GM23338 (cell line): ENCODE measurements at regions not wholly inside any gene's neighbourhood (a gene's known extent, or its start where the extent isn't known, plus 50 kb on each side); places are given as distances from the start of the nearest gene placed in this dataset.

ENCODE experiments used
- ATAC-seq: fragments of 200-7000 bp; cut with Tn5 transposase; 3 replicates; pipeline ENCODE4 v1.9.1; 2020
- DNase-seq: peaks from one replicate; pipeline ENCODE4 v3.0.0-alpha.2; 2015; ENCODE audit warnings: low spot score
- H2AFZ ChIP-seq: fragments of 200-600 bp; sonication (generic); 2 replicates; pipeline ENCODE4 v1.8.0; 2016; ENCODE audit warnings: antibody characterized with exemption, mild to moderate bottlenecking, moderate library complexity
- H3F3A ChIP-seq: fragments of 200-600 bp; sonication (generic); replicated peaks from 2 replicates; pipeline ENCODE4 v1.8.0; 2017; ENCODE audit warnings: antibody characterized with exemption, mixed run types, low read depth
- H3K27ac ChIP-seq: fragments of 200-600 bp; sonication (generic); 2 replicates; pipeline ENCODE4 v1.6.1; 2016; ENCODE audit warnings: low read depth
- H3K27me3 ChIP-seq: fragments of 200-600 bp; sonication (generic); 2 replicates; pipeline ENCODE4 v1.8.0; 2016; ENCODE audit warnings: mild to moderate bottlenecking, mixed run types, moderate library complexity; ENCODE audit not compliant: insufficient read depth
- H3K36me3 ChIP-seq: fragments of 200-600 bp; sonication (generic); 2 replicates; pipeline ENCODE4 v1.8.0; 2016; ENCODE audit warnings: mild to moderate bottlenecking; ENCODE audit not compliant: insufficient read depth
- H3K4me1 ChIP-seq: fragments of 200-600 bp; sonication (generic); 2 replicates; pipeline ENCODE4 v1.8.0; 2016; ENCODE audit warnings: mild to moderate bottlenecking, moderate library complexity; ENCODE audit not compliant: insufficient read depth
- H3K4me2 ChIP-seq: fragments of 200-600 bp; sonication (generic); 2 replicates; pipeline ENCODE4 v1.7.1; 2017; ENCODE audit warnings: mixed run types
- H3K4me3 ChIP-seq: fragments of 200-600 bp; sonication (generic); 2 replicates; pipeline ENCODE4 v1.6.1; 2016; ENCODE audit warnings: mixed run types
- H3K79me2 ChIP-seq: fragments of 200-600 bp; sonication (generic); replicated peaks from 2 replicates; pipeline ENCODE4 v1.8.0; 2017; ENCODE audit warnings: mild to moderate bottlenecking; ENCODE audit not compliant: insufficient read depth
- H3K9me2 ChIP-seq: fragments of 200-600 bp; sonication (generic); 2 replicates; pipeline ENCODE4 v1.8.0; 2017; ENCODE audit not compliant: insufficient read depth
- H4K20me1 ChIP-seq: fragments of 200-600 bp; sonication (generic); replicated peaks from 2 replicates; pipeline ENCODE4 v1.8.0; 2017; ENCODE audit warnings: mild to moderate bottlenecking; ENCODE audit not compliant: insufficient read depth
- H3K27ac Mint-ChIP-seq: 2 replicates; pipeline ENCODE4 v1.8.0; 2020; ENCODE audit warnings: inconsistent platforms, mild to moderate bottlenecking, moderate library complexity, mixed read lengths
- H3K27me3 Mint-ChIP-seq: 3 replicates; pipeline ENCODE4 v1.8.0; 2022; ENCODE audit warnings: low read depth, mild to moderate bottlenecking, moderate library complexity, mixed read lengths, inconsistent platforms; ENCODE audit not compliant: insufficient read depth, poor library complexity
- H3K36me3 Mint-ChIP-seq: 3 replicates; pipeline ENCODE4 v1.8.0; 2021; ENCODE audit warnings: low read depth, mild to moderate bottlenecking, inconsistent platforms, moderate library complexity, mixed read lengths
- H3K4me1 Mint-ChIP-seq: 3 replicates; pipeline ENCODE4 v1.8.0; 2020; ENCODE audit warnings: mild to moderate bottlenecking, inconsistent platforms, mixed read lengths
- H3K4me3 Mint-ChIP-seq: 3 replicates; pipeline ENCODE4 v1.8.0; 2021; ENCODE audit warnings: moderate library complexity, mild to moderate bottlenecking, inconsistent platforms, mixed read lengths
- H3K9me3 Mint-ChIP-seq: 3 replicates; pipeline ENCODE4 v1.8.0; 2020; ENCODE audit warnings: moderate library complexity, mild to moderate bottlenecking, inconsistent platforms, mixed read lengths
- CREB1 ChIP-seq: fragments of 250-450 bp; sonication (Bioruptor Pico); IDR thresholded peaks from 2 replicates; pipeline ENCODE4 v1.5.0; 2020; ENCODE audit warnings: low read depth, mild to moderate bottlenecking, moderate library complexity
- CTCF ChIP-seq, 2 experiments: fragments of 200-600 bp in 1 of 2; sonication (generic) in 1 of 2; conservative IDR thresholded peaks; 2 replicates each; pipeline versions ENCODE4 v1.5.1 to v1.6.1; 2016 to 2017; ENCODE audit warnings: antibody characterized with exemption in 2 of 2, low read depth in 2 of 2, mild to moderate bottlenecking in 2 of 2, moderate library complexity in 1 of 2
- ETS1 ChIP-seq: IDR thresholded peaks from 2 replicates; pipeline ENCODE4 v1.6.1; 2016; ENCODE audit warnings: antibody characterized with exemption
- EZH2 ChIP-seq: fragments of 200-600 bp; sonication (generic); IDR thresholded peaks from one replicate; pipeline ENCODE4 v1.8.0; 2017; ENCODE audit warnings: antibody characterized with exemption, mild to moderate bottlenecking, low read depth; ENCODE audit not compliant: unreplicated experiment
- EZH2phosphoT487 ChIP-seq: fragments of 200-600 bp; sonication (generic); IDR thresholded peaks from one replicate; pipeline ENCODE4 v1.8.1; 2018; ENCODE audit warnings: antibody characterized with exemption; ENCODE audit not compliant: unreplicated experiment
- JUNB ChIP-seq: IDR thresholded peaks from one replicate; pipeline ENCODE4 v1.6.1; 2016; ENCODE audit warnings: antibody characterized with exemption; ENCODE audit not compliant: unreplicated experiment
- NANOG ChIP-seq: IDR thresholded peaks from 2 replicates; pipeline ENCODE4 v1.6.1; 2016; ENCODE audit warnings: antibody characterized with exemption, borderline replicate concordance
- POLR2AphosphoS5 ChIP-seq: IDR thresholded peaks from 2 replicates; pipeline ENCODE4 v1.6.1; 2016; ENCODE audit warnings: antibody characterized with exemption, low read depth
- REST ChIP-seq: IDR thresholded peaks from one replicate; pipeline ENCODE4 v1.6.1; 2018; ENCODE audit warnings: antibody characterized with exemption; ENCODE audit not compliant: unreplicated experiment
- STAT1 ChIP-seq: IDR thresholded peaks from one replicate; pipeline ENCODE4 v1.6.1; 2016; ENCODE audit warnings: antibody characterized with exemption; ENCODE audit not compliant: unreplicated experiment
- ZNF114 ChIP-seq: fragments of 250-450 bp; sonication (Bioruptor Pico); IDR thresholded peaks from 2 replicates; pipeline ENCODE4 v1.5.0; 2020; ENCODE audit warnings: mild to moderate bottlenecking, moderate library complexity
- ZNF331 ChIP-seq: fragments of 250-450 bp; sonication (Bioruptor Pico); IDR thresholded peaks from 2 replicates; pipeline ENCODE4 v1.5.0; 2020; ENCODE audit warnings: low read depth, mild to moderate bottlenecking, moderate library complexity
- ZNF462 ChIP-seq: fragments of 250-450 bp; sonication (Bioruptor Pico); IDR thresholded peaks from 2 replicates; pipeline ENCODE4 v1.5.0; 2020; ENCODE audit warnings: mild to moderate bottlenecking, moderate library complexity

GRCh38 chr14:37658156-37658555, 62.7 kb downstream of the TTC6 start:
- H3K4me1 ChIP-seq, result peaks cover 3% of the 10 kb centered on the region
- no peaks in the 10 kb centered on the region for H3F3A ChIP-seq
- no peaks in the 10 kb centered on the region for H3K36me3 ChIP-seq
- no peaks in the 10 kb centered on the region for H3K9me2 ChIP-seq
- no peak overlapping the region for H3K4me3 Mint-ChIP-seq
- H3K36me3 Mint-ChIP-seq, result no peaks in the 10 kb centered on the region; the same call in 2 of the 3 replicates
- TF ChIP-seq CREB1 (no peak), REST (no peak), EZH2phosphoT487 (no peak), JUNB (no peak), ZNF462 (CRISPR knock-in tag) (no peak), EZH2 (no peak), STAT1 (no peak), ZNF331 (CRISPR knock-in tag) (no peak), CTCF (conservative IDR thresholded peaks at IDR 0.05; ENCODE audit: low read depth in 2 of 2) (no peak), ETS1 (no peak), ZNF114 (CRISPR knock-in tag) (no peak), NANOG (no peak), POLR2AphosphoS5 (no peak)
- peak overlapping the region; percentile 28; the same call in 1 of the 2 replicates for H3K27ac Mint-ChIP-seq
- no peaks in the 10 kb centered on the region for H3K79me2 ChIP-seq
- no peaks in the 10 kb centered on the region for H4K20me1 ChIP-seq
- H3K4me3 ChIP-seq, result no peak overlapping the region
- peaks cover 6% of the 10 kb centered on the region for H3K9me3 Mint-ChIP-seq
- peaks cover 2% of the 10 kb centered on the region for H3K27me3 Mint-ChIP-seq
- ATAC-seq, result peak; percentile 23; the same call in 1 of the 3 replicates
- H3K27me3 ChIP-seq, result no peaks in the 10 kb centered on the region
- H3K4me1 Mint-ChIP-seq, result peaks cover 3% of the 10 kb centered on the region; the same call in 2 of the 3 replicates
- H3K4me2 ChIP-seq, result no peak overlapping the region
- peak; percentile 6 for DNase-seq
- no peak overlapping the region for H3K27ac ChIP-seq
- H2AFZ ChIP-seq, result peak overlapping the region; percentile 19; the same call in 1 of the 2 replicates
